Activated CD8-positive, alpha-beta T cell treated with anti-CD3 and anti-CD28 coated beads, Interleukin-2, amount 10 ng/mL, durations not matched to agents 7 days and 5 days (primary cell): ENCODE measurements at regions not wholly inside any gene's neighbourhood (a gene's known extent, or its start where the extent isn't known, plus 50 kb on each side); places are given as distances from the start of the nearest gene placed in this dataset.

Experiments
- ATAC-seq: fragments of 150-1000 bp; cut with Tn5 transposase; one replicate; pipeline ENCODE4 v1.10.0; 2021; ENCODE audit warnings: moderate library complexity
- CTCF ChIA-PET: fragments of 350-600 bp; sonication (Branson Sonifier 250); formaldehyde crosslinking; loops from one replicate; lab custom pipeline; 2021; ENCODE audit warnings: antibody characterized with exemption; lab: Charles Lee
- POLR2A ChIA-PET: fragments of 350-600 bp; sonication (Branson Sonifier 250); formaldehyde crosslinking; loops from one replicate; lab custom pipeline; 2021; ENCODE audit warnings: antibody characterized with exemption; lab: Charles Lee
- DNase-seq: peaks from one replicate; pipeline ENCODE4 v3.0.0-alpha.2; 2020
- H3K27ac Mint-ChIP-seq: one replicate; pipeline ENCODE4 v1.8.0; 2021; ENCODE audit warnings: mild to moderate bottlenecking, mixed read lengths
- H3K27me3 Mint-ChIP-seq: one replicate; pipeline ENCODE4 v1.8.0; 2021; ENCODE audit warnings: low read depth, mixed read lengths
- H3K36me3 Mint-ChIP-seq: one replicate; pipeline ENCODE4 v1.8.0; 2021; ENCODE audit warnings: low read depth, mixed read lengths
- H3K4me1 Mint-ChIP-seq: one replicate; pipeline ENCODE4 v1.8.0; 2021; ENCODE audit warnings: low read depth, mixed read lengths
- H3K4me3 Mint-ChIP-seq: one replicate; pipeline ENCODE4 v1.8.0; 2021; ENCODE audit warnings: mild to moderate bottlenecking, mixed read lengths
- H3K9me3 Mint-ChIP-seq: one replicate; pipeline ENCODE4 v1.8.0; 2022; ENCODE audit warnings: mixed read lengths; ENCODE audit not compliant: insufficient read depth

DNA sequence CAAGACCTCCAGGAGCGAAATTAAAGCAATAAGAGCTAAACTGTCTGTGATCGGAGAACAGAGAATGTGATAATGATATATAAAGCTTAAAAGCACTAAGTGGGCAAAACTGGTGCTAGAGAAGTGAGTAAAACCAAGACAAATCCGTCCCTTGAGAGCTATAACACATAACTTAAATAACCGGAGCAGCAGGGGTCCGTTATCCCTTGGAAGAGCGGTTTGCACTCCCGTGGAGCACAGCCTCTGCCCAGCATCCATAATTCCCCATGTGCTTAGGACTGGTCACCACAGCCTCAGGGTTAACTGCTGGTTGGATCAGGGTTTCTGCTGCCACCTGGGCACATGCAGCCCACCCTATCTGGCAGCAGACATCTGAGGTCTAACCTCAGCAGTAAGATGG, 489.0 kb downstream of the NPIPA7 start:
- Mint-ChIP-seq H3K4me3 (no peak overlapping the region), H3K4me1 (no peaks in the 10 kb centered on the region), H3K36me3 (no peaks in the 10 kb centered on the region), H3K27ac (no peak overlapping the region), H3K27me3 (peaks cover 16% of the 10 kb centered on the region), H3K9me3 (no peaks in the 10 kb centered on the region)
- ChIA-PET POLR2A (no interaction called here), CTCF (no interaction called here)
- ATAC-seq, result no peak
- DNase-seq, result no peak

GRCh38 chr16:16868727-16869126, 489.8 kb downstream of the NPIPA7 start:
- ChIA-PET CTCF (no interaction called here), POLR2A (no interaction called here)
- ATAC-seq (no peak), DNase-seq (no peak)
- Mint-ChIP-seq H3K27me3 (peaks cover 16% of the 10 kb centered on the region), H3K4me1 (no peaks in the 10 kb centered on the region), H3K9me3 (no peaks in the 10 kb centered on the region), H3K36me3 (no peaks in the 10 kb centered on the region), H3K27ac (no peak overlapping the region), H3K4me3 (no peak overlapping the region)

DNA sequence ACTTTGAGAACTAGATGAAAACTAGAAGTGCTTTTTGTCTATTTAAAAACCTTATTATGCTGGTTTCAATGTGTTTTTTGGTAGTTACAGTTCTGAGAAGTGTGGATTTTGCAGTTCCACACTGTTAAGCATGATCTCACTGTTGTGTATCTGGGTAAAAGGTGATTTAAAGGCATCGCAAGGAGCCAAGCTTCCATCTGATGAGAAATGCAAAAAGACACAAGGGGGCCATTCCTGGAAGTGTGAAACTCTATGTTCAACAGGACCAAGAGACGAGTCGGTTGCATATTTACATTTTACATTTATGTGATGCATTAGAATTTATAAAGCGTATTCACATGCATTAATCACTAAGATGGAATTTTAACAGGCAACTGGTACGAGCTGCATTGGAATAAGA, 490.8 kb downstream of the NPIPA7 start:
- Mint-ChIP-seq H3K36me3 (no peaks in the 10 kb centered on the region), H3K4me1 (no peaks in the 10 kb centered on the region), H3K4me3 (no peak overlapping the region), H3K27ac (no peak overlapping the region), H3K27me3 (peaks cover 19% of the 10 kb centered on the region), H3K9me3 (no peaks in the 10 kb centered on the region)
- ChIA-PET POLR2A (no interaction called here), CTCF (no interaction called here)
- DNase-seq (no peak), ATAC-seq (no peak)

- Mint-ChIP-seq H3K9me3 (no peaks in the 10 kb centered on the region), H3K4me3 (no peak overlapping the region), H3K4me1 (no peaks in the 10 kb centered on the region), H3K27ac (no peak overlapping the region), H3K36me3 (no peaks in the 10 kb centered on the region), H3K27me3 (peaks cover 24% of the 10 kb centered on the region)
- no peak for ATAC-seq
- ChIA-PET CTCF (no interaction called here), POLR2A (no interaction called here)
- no peak for DNase-seq
Measured at GRCh38 chr16:16871196-16871595, 492.3 kb downstream of the NPIPA7 start.

- peaks cover 21% of the 10 kb centered on the region for H3K27me3 Mint-ChIP-seq
- CTCF ChIA-PET, result no interaction called here
Measured at GRCh38 chr16:16877061-16877460, 498.1 kb downstream of the NPIPA7 start.

GRCh38 chr16:16879567-16880251, 500.8 kb downstream of the NPIPA7 start:
- H3K4me1 Mint-ChIP-seq, result no peaks in the 10 kb centered on the region
- no peak for DNase-seq
- ATAC-seq, result no peak
- peaks cover 17% of the 10 kb centered on the region for H3K27me3 Mint-ChIP-seq
- ChIA-PET POLR2A (no interaction called here), CTCF (no interaction called here)
- no peaks in the 10 kb centered on the region for H3K9me3 Mint-ChIP-seq
- H3K27ac Mint-ChIP-seq, result no peak overlapping the region
- H3K36me3 Mint-ChIP-seq, result no peaks in the 10 kb centered on the region
- H3K4me3 Mint-ChIP-seq, result no peak overlapping the region

More at GRCh38 chr16:16877061-16877460, 498.1 kb downstream of the NPIPA7 start:
- DNase-seq, result no peak
- Mint-ChIP-seq H3K4me1 (no peaks in the 10 kb centered on the region), H3K36me3 (no peaks in the 10 kb centered on the region), H3K9me3 (no peaks in the 10 kb centered on the region), H3K4me3 (no peak overlapping the region), H3K27ac (no peak overlapping the region)
- no peak for ATAC-seq
- POLR2A ChIA-PET, result no interaction called here

DNA sequence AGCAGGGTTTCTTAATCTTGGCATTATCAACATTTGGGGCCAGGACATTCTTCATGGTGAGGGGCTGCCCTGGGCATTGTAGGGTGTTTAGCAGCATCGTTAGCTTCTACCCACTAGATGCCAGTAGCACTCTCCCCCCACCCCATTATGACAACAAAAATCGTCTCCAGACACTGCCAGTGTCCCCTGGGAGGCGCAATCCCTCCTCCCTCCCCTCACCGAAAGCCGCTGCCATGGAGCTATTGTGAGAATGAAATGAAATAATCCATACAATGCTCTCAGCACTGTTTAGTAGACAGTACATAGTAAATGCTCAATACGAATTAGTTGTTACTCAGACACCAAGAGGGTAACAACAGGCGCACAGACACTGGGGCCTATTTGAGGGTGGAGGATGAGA, 502.9 kb downstream of the NPIPA7 start:
- Mint-ChIP-seq H3K36me3 (no peaks in the 10 kb centered on the region), H3K4me3 (no peak overlapping the region), H3K9me3 (no peaks in the 10 kb centered on the region), H3K27me3 (peaks cover 13% of the 10 kb centered on the region), H3K4me1 (no peaks in the 10 kb centered on the region), H3K27ac (no peak overlapping the region)
- ChIA-PET POLR2A (no interaction called here), CTCF (no interaction called here)
- ATAC-seq, result no peak
- no peak for DNase-seq

DNA sequence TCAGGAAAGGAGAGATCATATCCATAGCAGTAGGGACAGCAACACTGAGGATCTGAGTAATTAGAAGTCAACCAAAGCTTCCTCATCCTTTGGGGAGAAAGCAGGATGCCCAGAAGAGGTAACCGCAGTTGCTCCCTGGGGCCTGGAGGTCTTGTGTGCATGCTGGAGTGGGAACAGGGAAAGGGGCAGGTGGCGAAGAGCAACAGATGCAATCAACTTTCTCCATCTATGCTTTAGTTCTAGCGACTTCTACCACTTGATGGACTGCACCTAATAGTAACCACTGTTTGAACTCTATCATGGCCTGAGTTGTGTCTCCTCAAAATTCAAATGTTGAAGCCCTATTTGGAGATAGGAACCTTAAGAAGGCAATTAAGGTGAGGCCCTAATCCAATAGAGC, 503.8 kb downstream of the NPIPA7 start:
- ChIA-PET CTCF (interaction anchor here (1.1 kb wide), 1 partner anchor 22 kb away, joined by 4 read pairs; no protein-coding TSS in a partner anchor), POLR2A (no interaction called here)
- Mint-ChIP-seq H3K36me3 (no peaks in the 10 kb centered on the region), H3K27me3 (peaks cover 12% of the 10 kb centered on the region), H3K4me1 (no peaks in the 10 kb centered on the region), H3K9me3 (no peaks in the 10 kb centered on the region), H3K4me3 (no peak overlapping the region), H3K27ac (no peak overlapping the region)
- DNase-seq (no peak), ATAC-seq (no peak)

DNA sequence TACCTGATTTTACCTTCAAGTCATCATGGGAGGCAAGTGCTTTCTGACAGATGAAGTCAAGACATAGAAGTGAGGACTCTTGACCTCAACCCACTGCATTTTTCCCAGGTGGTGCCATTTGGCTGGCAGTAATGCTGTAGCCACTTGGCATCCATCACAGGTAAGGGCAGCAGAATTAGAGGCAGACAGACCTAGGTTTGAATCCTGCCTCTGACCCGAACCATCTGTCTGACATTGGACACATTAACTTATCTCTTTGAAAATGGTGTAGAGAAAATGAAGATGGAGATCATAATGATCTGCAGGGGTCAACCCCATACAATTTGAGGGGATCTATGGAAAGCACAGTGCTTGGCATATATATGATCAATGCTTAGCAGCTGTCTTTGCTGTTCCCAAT, 505.5 kb downstream of the NPIPA7 start:
- H3K9me3 Mint-ChIP-seq, result no peaks in the 10 kb centered on the region
- H3K36me3 Mint-ChIP-seq, result no peaks in the 10 kb centered on the region
- POLR2A ChIA-PET, result no interaction called here
- DNase-seq (no peak), ATAC-seq (no peak)
- CTCF ChIA-PET, result no interaction called here
- no peak overlapping the region for H3K4me3 Mint-ChIP-seq
- H3K27ac Mint-ChIP-seq, result no peak overlapping the region
- no peaks in the 10 kb centered on the region for H3K4me1 Mint-ChIP-seq
- peaks cover 7% of the 10 kb centered on the region for H3K27me3 Mint-ChIP-seq

DNA sequence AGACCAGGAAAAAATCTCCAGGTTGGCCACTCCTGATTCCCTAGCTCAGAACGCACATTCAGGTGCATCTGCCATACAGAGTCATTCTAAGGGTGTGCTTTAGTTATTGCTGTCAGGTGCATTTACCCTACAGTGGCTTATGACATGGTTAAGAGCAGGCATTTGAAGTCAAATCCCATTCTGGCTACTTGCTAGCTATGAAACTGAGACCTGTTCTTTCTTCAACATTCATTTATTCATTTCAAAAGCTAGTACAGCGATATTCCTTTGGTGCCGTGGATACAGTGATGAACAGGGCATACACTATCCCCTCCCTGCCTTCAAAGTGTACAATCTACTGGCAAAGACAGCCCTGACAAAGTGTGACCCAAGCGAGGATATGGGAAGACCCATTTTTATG, 508.3 kb downstream of the NPIPA7 start:
- ATAC-seq (no peak), DNase-seq (no peak)
- Mint-ChIP-seq H3K4me3 (no peak overlapping the region), H3K27me3 (peaks cover 3% of the 10 kb centered on the region), H3K9me3 (no peaks in the 10 kb centered on the region), H3K4me1 (no peaks in the 10 kb centered on the region), H3K27ac (no peak overlapping the region), H3K36me3 (no peaks in the 10 kb centered on the region)
- ChIA-PET POLR2A (no interaction called here), CTCF (no interaction called here)

DNA sequence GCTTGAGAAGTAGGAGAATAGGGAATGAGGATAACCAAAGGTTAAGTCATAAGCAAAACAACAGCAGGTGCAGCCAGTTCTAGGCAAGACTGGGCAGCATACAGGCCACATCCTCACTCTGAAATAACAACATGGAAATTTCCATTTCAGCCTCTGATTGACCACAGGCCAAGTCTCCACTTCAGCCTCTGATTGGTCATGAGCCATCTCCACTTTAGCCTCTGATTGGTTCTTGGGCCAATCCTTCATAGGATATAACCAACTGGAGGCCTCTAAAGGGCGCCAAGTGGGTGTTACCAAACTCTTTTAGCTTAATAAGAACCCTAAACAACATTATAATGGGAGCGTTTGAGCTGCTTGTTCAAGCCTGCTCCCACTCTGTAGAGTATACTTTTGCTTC, 512.0 kb downstream of the NPIPA7 start:
- H3K9me3 Mint-ChIP-seq, result no peaks in the 10 kb centered on the region
- CTCF ChIA-PET, result no interaction called here
- no peak for DNase-seq
- H3K4me1 Mint-ChIP-seq, result no peaks in the 10 kb centered on the region
- POLR2A ChIA-PET, result no interaction called here
- no peak for ATAC-seq
- no peak overlapping the region for H3K4me3 Mint-ChIP-seq
- no peaks in the 10 kb centered on the region for H3K36me3 Mint-ChIP-seq
- peaks cover 2% of the 10 kb centered on the region for H3K27me3 Mint-ChIP-seq
- no peak overlapping the region for H3K27ac Mint-ChIP-seq

DNA sequence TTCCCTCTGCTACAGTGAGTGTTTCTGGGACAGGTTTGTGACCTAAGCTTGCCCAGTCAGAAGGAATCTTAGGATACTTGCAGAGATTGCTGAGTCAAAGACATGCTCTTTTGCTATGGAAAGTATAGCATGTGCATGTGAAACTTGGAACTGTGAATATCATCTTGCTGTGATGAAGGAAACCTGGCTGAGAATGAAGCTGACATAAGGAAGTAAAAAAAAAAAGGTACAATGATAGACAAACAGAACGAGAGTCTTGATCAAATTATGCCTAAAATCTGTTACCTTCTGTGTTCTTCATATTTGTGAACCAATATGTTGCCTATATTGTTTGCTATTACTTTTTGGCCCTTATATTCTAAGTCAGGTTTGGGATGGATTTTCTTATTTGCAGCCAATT, 525.7 kb downstream of the NPIPA7 start:
- CTCF ChIA-PET, result interaction anchor here (0.5 kb wide), 1 partner anchor 10 kb away, joined by 3 read pairs; no protein-coding TSS in a partner anchor
- Mint-ChIP-seq H3K27me3 (no peaks in the 10 kb centered on the region), H3K9me3 (peaks cover 13% of the 10 kb centered on the region), H3K4me3 (no peak overlapping the region), H3K27ac (no peak overlapping the region), H3K36me3 (no peaks in the 10 kb centered on the region), H3K4me1 (no peaks in the 10 kb centered on the region)
- POLR2A ChIA-PET, result no interaction called here
- no peak for ATAC-seq
- DNase-seq, result no peak

DNA sequence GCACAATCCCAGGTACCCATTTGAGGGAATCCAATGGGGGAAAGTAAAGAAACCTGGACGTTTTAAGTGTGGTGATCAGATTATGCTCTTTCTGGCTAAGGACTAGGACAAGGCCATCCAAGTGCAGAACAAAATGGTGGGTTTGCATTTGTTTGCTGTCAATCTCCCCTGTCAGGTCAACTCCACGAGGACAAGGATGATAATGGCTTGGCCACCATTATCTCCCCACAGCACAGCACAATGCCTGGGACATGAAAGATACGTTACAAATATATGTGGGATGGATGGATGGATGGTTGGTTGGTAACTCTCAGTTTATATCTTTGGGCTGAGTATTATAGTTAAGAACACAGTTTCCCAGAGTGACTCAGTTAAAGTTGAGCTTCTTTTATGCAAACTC, 526.9 kb downstream of the NPIPA7 start:
- POLR2A ChIA-PET, result no interaction called here
- Mint-ChIP-seq H3K4me3 (no peak overlapping the region), H3K9me3 (peaks cover 10% of the 10 kb centered on the region), H3K27me3 (no peaks in the 10 kb centered on the region), H3K4me1 (no peaks in the 10 kb centered on the region), H3K36me3 (no peaks in the 10 kb centered on the region), H3K27ac (no peak overlapping the region)
- DNase-seq (no peak), ATAC-seq (no peak)
- CTCF ChIA-PET, result no interaction called here
